ENCODE measurements at regions not wholly inside any gene's neighbourhood (a gene's known extent, or its start where the extent isn't known, plus 50 kb on each side); places are given as distances from the start of the nearest gene placed in this dataset.

- Histone ChIP-seq H3K23ac (ENCODE audit: insufficient read length) (no peak overlapping the region), H3K56ac (replicated peaks; ENCODE audit: insufficient read length, low read depth, low read length) (no peak overlapping the region), H3K27me3 (replicated peaks in 1 of 4; ENCODE audit: control insufficient read depth in 3 of 4, extremely low read depth in 1 of 4, insufficient read depth in 3 of 4, low read length in 3 of 4) (no peaks in the 10 kb centered on the region), H3K4ac (replicated peaks; ENCODE audit: insufficient read length, low read depth, low read length) (no peak overlapping the region), H3K4me2 (ENCODE audit: insufficient read depth in 1 of 2, low read depth in 2 of 2, low read length in 2 of 2) (no peak overlapping the region), H4K8ac (ENCODE audit: extremely low read depth, insufficient read depth, low read length) (no peak overlapping the region), H4K91ac (replicated peaks; ENCODE audit: insufficient read length, low read length) (no peak overlapping the region), H3K27ac (ENCODE audit: low read depth, low read length) (no peak overlapping the region), H2BK12ac (ENCODE audit: low read depth, low read length) (no peak overlapping the region), H2BK120ac (replicated peaks; ENCODE audit: low read depth, low read length) (no peak overlapping the region), H2BK20ac (ENCODE audit: low read length) (no peak overlapping the region), H2BK15ac (ENCODE audit: low read length) (no peak overlapping the region), H3K36me3 (ENCODE audit: control insufficient read depth in 2 of 4, insufficient read depth in 4 of 4, low read length in 3 of 4) (no peaks in the 10 kb centered on the region), H3K79me2 (ENCODE audit: control insufficient read depth in 1 of 2, insufficient read depth in 2 of 2, low read length in 2 of 2) (no peaks in the 10 kb centered on the region), H3K79me1 (ENCODE audit: low read depth, low read length) (no peaks in the 10 kb centered on the region), H2AFZ (ENCODE audit: low read length) (no peak overlapping the region), H4K5ac (ENCODE audit: insufficient read length, low read depth, low read length) (no peak overlapping the region), H3K9me3 (ENCODE audit: insufficient read depth in 2 of 2, low read depth in 1 of 2, low read length in 1 of 2) (no peaks in the 10 kb centered on the region), H3K23me2 (ENCODE audit: low read depth, low read length) (no peaks in the 10 kb centered on the region), H2BK5ac (ENCODE audit: low read depth, low read length) (no peak overlapping the region), H3K18ac (ENCODE audit: extremely low read depth, low read length) (no peak overlapping the region), H3K4me3 (ENCODE audit: extremely low read depth in 1 of 4, insufficient read depth in 2 of 4, low read depth in 3 of 4, low read length in 4 of 4) (no peak overlapping the region), H4K20me1 (replicated peaks in 1 of 2; ENCODE audit: control insufficient read depth in 1 of 2, insufficient read depth in 2 of 2, low read length in 2 of 2) (no peaks in the 10 kb centered on the region), H2AK5ac (ENCODE audit: low read depth, low read length) (no peak overlapping the region), H3K14ac (ENCODE audit: insufficient read length) (no peak overlapping the region), H3K4me1 (replicated peaks in 1 of 4; ENCODE audit: control insufficient read depth in 3 of 4, insufficient read depth in 4 of 4, low read length in 3 of 4) (no peaks in the 10 kb centered on the region), H3K9ac (replicated peaks in 1 of 4; ENCODE audit: extremely low read depth in 1 of 4, low read depth in 3 of 4, low read length in 3 of 4) (no peak overlapping the region)
- DNase-seq (ENCODE audit: low read depth in 1 of 2, low spot score in 2 of 2), result no peak
- WGBS, 2 experiments (ENCODE audit: extremely low coverage in 1 of 2, insufficient coverage in 1 of 2, insufficient read length in 1 of 2, insufficient replicate concordance in 2 of 2, low coverage in 1 of 2, low lambda C conversion rate in 2 of 2, missing lambda C conversion rate in 1 of 2), result 95% methylated on average over 2 of the region's 2 CpGs; no CpG with 5 or more reads in 1 of the 2 experiments
- ChIA-PET CTCF (ENCODE audit: partially characterized antibody) (interaction anchor here (1.0 kb wide), 1 partner anchor 34 kb away, joined by 3 read pairs; no protein-coding TSS in a partner anchor), POLR2A (ENCODE audit: partially characterized antibody) (no interaction called here)
- TF ChIP-seq KDM4A (IDR thresholded peaks at IDR 0.05; ENCODE audit: low read depth, low read length, severe bottlenecking) (no peak), MAFK (IDR thresholded peaks at IDR 0.05; ENCODE audit: low read depth, low read length) (no peak), SP1 (IDR thresholded peaks at IDR 0.05; ENCODE audit: low read depth, low read length) (no peak), MAX (IDR thresholded peaks at IDR 0.05) (no peak), SAP30 (IDR thresholded peaks at IDR 0.05; ENCODE audit: insufficient read depth, insufficient replicate concordance, low read length) (no peak), HDAC6 (IDR thresholded peaks at IDR 0.05; ENCODE audit: low read depth, low read length) (no peak), SIX5 (IDR thresholded peaks at IDR 0.05; ENCODE audit: low read depth, low read length) (no peak), TAF1 (IDR thresholded peaks at IDR 0.05; ENCODE audit: low read depth, low read length) (no peak), E2F6 (IDR thresholded peaks at IDR 0.05) (no peak), SP2 (IDR thresholded peaks at IDR 0.05; ENCODE audit: low read length) (no peak)
- no peak for FAIRE-seq
Observed at GRCh38 chrX:103882999-103883398, 50.9 kb upstream of the RAB9B start.
